IMR-90 (cell line): ENCODE measurements at regions not wholly inside any gene's neighbourhood (a gene's known extent, or its start where the extent isn't known, plus 50 kb on each side); places are given as distances from the start of the nearest gene placed in this dataset.

Source experiments
- BHLHE40 ChIP-seq: fragments of 150-350 bp; IDR thresholded peaks from 2 replicates; pipeline ENCODE4 v1.6.1; 2016; ENCODE audit warnings: mild to moderate bottlenecking, low read depth, low read length
- RAD21 ChIP-seq: IDR thresholded peaks from 2 replicates; pipeline ENCODE4 v1.6.1; 2012; ENCODE audit warnings: low read length, improper control_type of control experiment
- TF ChIP-seq, protein P1 (sequence below): conservative IDR thresholded peaks from 2 replicates; pipeline ENCODE4 v1.5.1; 2012; ENCODE audit warnings: mild to moderate bottlenecking, low read depth, low read length, improper control_type of control experiment

DNA sequence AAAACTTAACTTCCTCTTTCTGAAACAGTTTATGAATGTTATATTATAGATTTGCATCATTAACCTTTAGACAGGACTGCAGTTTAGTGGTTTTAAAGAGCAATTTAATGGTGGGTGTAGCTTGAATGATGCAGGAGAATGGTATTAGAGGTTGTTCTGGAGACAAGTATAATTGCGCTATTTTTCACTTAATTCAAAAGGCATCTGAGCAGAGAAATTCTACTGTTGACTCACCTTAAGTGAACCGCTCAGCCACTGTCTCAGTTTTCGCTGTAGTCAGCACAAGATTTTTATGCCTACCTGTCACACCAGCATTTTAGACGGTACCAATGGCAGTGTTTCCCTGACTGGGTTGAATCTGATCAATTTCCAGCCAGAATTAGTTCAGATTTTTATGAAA, 348.8 kb upstream of the DCBLD2 start:
- TF ChIP-seq BHLHE40 (no peak), RAD21 (no peak)
- TF ChIP-seq, protein P1, sequence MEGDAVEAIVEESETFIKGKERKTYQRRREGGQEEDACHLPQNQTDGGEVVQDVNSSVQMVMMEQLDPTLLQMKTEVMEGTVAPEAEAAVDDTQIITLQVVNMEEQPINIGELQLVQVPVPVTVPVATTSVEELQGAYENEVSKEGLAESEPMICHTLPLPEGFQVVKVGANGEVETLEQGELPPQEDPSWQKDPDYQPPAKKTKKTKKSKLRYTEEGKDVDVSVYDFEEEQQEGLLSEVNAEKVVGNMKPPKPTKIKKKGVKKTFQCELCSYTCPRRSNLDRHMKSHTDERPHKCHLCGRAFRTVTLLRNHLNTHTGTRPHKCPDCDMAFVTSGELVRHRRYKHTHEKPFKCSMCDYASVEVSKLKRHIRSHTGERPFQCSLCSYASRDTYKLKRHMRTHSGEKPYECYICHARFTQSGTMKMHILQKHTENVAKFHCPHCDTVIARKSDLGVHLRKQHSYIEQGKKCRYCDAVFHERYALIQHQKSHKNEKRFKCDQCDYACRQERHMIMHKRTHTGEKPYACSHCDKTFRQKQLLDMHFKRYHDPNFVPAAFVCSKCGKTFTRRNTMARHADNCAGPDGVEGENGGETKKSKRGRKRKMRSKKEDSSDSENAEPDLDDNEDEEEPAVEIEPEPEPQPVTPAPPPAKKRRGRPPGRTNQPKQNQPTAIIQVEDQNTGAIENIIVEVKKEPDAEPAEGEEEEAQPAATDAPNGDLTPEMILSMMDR, result no peak
